Tibial nerve (tissue), 4 donors: ENCODE measurements at regions not wholly inside any gene's neighbourhood (a gene's known extent, or its start where the extent isn't known, plus 50 kb on each side); places are given as distances from the start of the nearest gene placed in this dataset.

ENCODE experiments used
- DNase-seq, 2 donors: peaks; one replicate each; pipeline ENCODE4 v3.0.0-alpha.2; 2019; ENCODE audit warnings: low spot score in 2 of 2
- H3K27ac ChIP-seq, 4 donors: fragments of 200-600 bp; sonication (generic) in 3 of 4; one replicate each; pipeline ENCODE4 v1.5.1; 2017 to 2019; ENCODE audit warnings: mild to moderate bottlenecking in 1 of 4
- H3K27me3 ChIP-seq, 2 donors: fragments of 200-600 bp; sonication (generic) in 1 of 2; one replicate each; pipeline versions ENCODE4 v1.5.1 to v1.6.0; 2017 to 2019
- H3K36me3 ChIP-seq, 3 donors: fragments of 200-600 bp; sonication (generic); one replicate each; pipeline ENCODE4 v1.5.1; 2018 to 2019
- H3K4me1 ChIP-seq, 4 donors: fragments of 200-600 bp; sonication (generic) in 3 of 4; one replicate each; pipeline ENCODE4 v1.5.1; 2017 to 2019
- H3K4me3 ChIP-seq, 4 donors: fragments of 200-600 bp; sonication (generic) in 3 of 4; one replicate each; pipeline ENCODE4 v1.5.1; 2017 to 2019; ENCODE audit warnings: mild to moderate bottlenecking in 1 of 4, moderate library complexity in 1 of 4
- H3K9me3 ChIP-seq, 4 donors: fragments of 200-600 bp; sonication (generic) in 3 of 4; one replicate each; pipeline ENCODE4 v1.5.1; 2017 to 2019
- CTCF ChIP-seq, 5 experiments: fragments of 200-600 bp in 3 of 5; fragments of 450-650 bp in 2 of 5; sonication (generic) in 3 of 5; IDR thresholded peaks; one replicate each; pipeline ENCODE4 v1.5.1; 2016 to 2019; ENCODE audit warnings: antibody characterized with exemption in 5 of 5, mild to moderate bottlenecking in 3 of 5, moderate library complexity in 2 of 5
- EP300 ChIP-seq, 2 donors: sonication (generic); formaldehyde crosslinking; IDR thresholded peaks; one replicate each; pipeline ENCODE4 v1.6.1; 2017; ENCODE audit warnings: antibody characterized with exemption in 2 of 2, mild to moderate bottlenecking in 1 of 2
- POLR2A ChIP-seq, 2 donors: fragments of 450-650 bp; IDR thresholded peaks; one replicate each; pipeline ENCODE4 v1.6.1; 2017; ENCODE audit warnings: antibody characterized with exemption in 2 of 2, mild to moderate bottlenecking in 2 of 2, moderate library complexity in 2 of 2
- WGBS, 2 donors: methylation state at CpG; one replicate each; pipeline ENCODE4 v1.1.5; 2018; 5-methylcytosine and 5-hydroxymethylcytosine counted together

GRCh38 chr11:69893631-69894030 lies 74.4 kb upstream of the FGF3 start:
- Histone ChIP-seq H3K27ac (no peak overlapping the region), H3K9me3 (no peaks in the 10 kb centered on the region), H3K27me3 (peaks cover 0 to 36% of the 10 kb centered on the region in 2 donors), H3K4me1 (peaks cover 0 to 7% (median 0%) of the 10 kb centered on the region in 4 donors), H3K4me3 (no peak overlapping the region), H3K36me3 (no peaks in the 10 kb centered on the region)
- WGBS, 2 donors = 67 to 73% methylated on average over 10 of the region's 10 CpGs
- no peak for DNase-seq
- TF ChIP-seq POLR2A (IDR thresholded peaks at IDR 0.05) (no peak), EP300 (IDR thresholded peaks at IDR 0.05) (no peak), CTCF (IDR thresholded peaks at IDR 0.05) (no peak)

- Histone ChIP-seq H3K36me3 (no peaks in the 10 kb centered on the region), H3K9me3 (no peaks in the 10 kb centered on the region), H3K4me1 (peaks cover 0 to 7% (median 0%) of the 10 kb centered on the region in 4 donors), H3K27ac (no peak overlapping the region), H3K27me3 (peaks cover 0 to 33% of the 10 kb centered on the region in 2 donors), H3K4me3 (no peak overlapping the region)
- no peak for DNase-seq
- 72 to 74% methylated on average over 15 of the region's 15 CpGs for WGBS, 2 donors
- TF ChIP-seq EP300 (IDR thresholded peaks at IDR 0.05) (no peak), POLR2A (IDR thresholded peaks at IDR 0.05) (no peak), CTCF (IDR thresholded peaks at IDR 0.05) (no peak)
Measured at GRCh38 chr11:69894181-69894611, 75.0 kb upstream of the FGF3 start.

- Histone ChIP-seq H3K4me3 (no peak overlapping the region), H3K9me3 (no peaks in the 10 kb centered on the region), H3K4me1 (peaks cover 0 to 7% (median 0%) of the 10 kb centered on the region in 4 donors), H3K27ac (no peak overlapping the region), H3K27me3 (peaks cover 0 to 28% of the 10 kb centered on the region in 2 donors), H3K36me3 (no peaks in the 10 kb centered on the region)
- DNase-seq = no peak
- 83 to 84% methylated on average over 8 of the region's 8 CpGs for WGBS, 2 donors
- no peak for TF ChIP-seq CTCF (IDR thresholded peaks at IDR 0.05)
- no peak for TF ChIP-seq POLR2A (IDR thresholded peaks at IDR 0.05)
- TF ChIP-seq EP300 (IDR thresholded peaks at IDR 0.05) = no peak
Measured at GRCh38 chr11:69894648-69895047, 75.4 kb upstream of the FGF3 start.

- TF ChIP-seq EP300 (IDR thresholded peaks at IDR 0.05) (no peak), POLR2A (IDR thresholded peaks at IDR 0.05) (no peak), CTCF (IDR thresholded peaks at IDR 0.05) (no peak)
- no peak for DNase-seq
- Histone ChIP-seq H3K4me1 (peaks cover 0 to 6% (median 0%) of the 10 kb centered on the region in 4 donors), H3K9me3 (no peaks in the 10 kb centered on the region), H3K4me3 (no peak overlapping the region), H3K36me3 (no peaks in the 10 kb centered on the region), H3K27me3 (peaks cover 0 to 20% of the 10 kb centered on the region in 2 donors), H3K27ac (no peak overlapping the region)
Measured at GRCh38 chr11:69896250-69896649, 77.0 kb upstream of the FGF3 start.

GRCh38 chr11:69898123-69898522 lies 78.9 kb upstream of the FGF3 start:
- no peak for DNase-seq
- 76 to 84% methylated on average over 4 of the region's 4 CpGs for WGBS, 2 donors

More at GRCh38 chr11:69898123-69898522, 78.9 kb upstream of the FGF3 start:
- Histone ChIP-seq H3K27me3 (peaks cover 0 to 3% of the 10 kb centered on the region in 2 donors), H3K27ac (no peak overlapping the region), H3K9me3 (no peaks in the 10 kb centered on the region), H3K36me3 (no peaks in the 10 kb centered on the region), H3K4me3 (no peak overlapping the region), H3K4me1 (no peaks in the 10 kb centered on the region)
- TF ChIP-seq POLR2A (IDR thresholded peaks at IDR 0.05) (no peak), CTCF (IDR thresholded peaks at IDR 0.05) (no peak), EP300 (IDR thresholded peaks at IDR 0.05) (no peak)
